HCT116 (cell line): ENCODE measurements at regions not wholly inside any gene's neighbourhood (a gene's known extent, or its start where the extent isn't known, plus 50 kb on each side); places are given as distances from the start of the nearest gene placed in this dataset.

Experiments
- POLR2A ChIP-seq: IDR thresholded peaks from 2 replicates; pipeline ENCODE4 v1.7.0; 2011; ENCODE audit warnings: borderline replicate concordance; ENCODE audit not compliant: insufficient read depth, insufficient read length; ENCODE audit errors: extremely low read depth
- POLR2AphosphoS5 ChIP-seq: IDR thresholded peaks from 2 replicates; pipeline ENCODE4 v1.6.1; 2011; ENCODE audit warnings: mild to moderate bottlenecking, low read depth, low read length, moderate library complexity
- YY1 ChIP-seq: IDR thresholded peaks from 2 replicates; pipeline ENCODE4 v1.6.1; 2011; ENCODE audit warnings: low read length, low read depth, moderate library complexity, mild to moderate bottlenecking; ENCODE audit not compliant: insufficient replicate concordance; ENCODE audit errors: extremely low read depth

DNA sequence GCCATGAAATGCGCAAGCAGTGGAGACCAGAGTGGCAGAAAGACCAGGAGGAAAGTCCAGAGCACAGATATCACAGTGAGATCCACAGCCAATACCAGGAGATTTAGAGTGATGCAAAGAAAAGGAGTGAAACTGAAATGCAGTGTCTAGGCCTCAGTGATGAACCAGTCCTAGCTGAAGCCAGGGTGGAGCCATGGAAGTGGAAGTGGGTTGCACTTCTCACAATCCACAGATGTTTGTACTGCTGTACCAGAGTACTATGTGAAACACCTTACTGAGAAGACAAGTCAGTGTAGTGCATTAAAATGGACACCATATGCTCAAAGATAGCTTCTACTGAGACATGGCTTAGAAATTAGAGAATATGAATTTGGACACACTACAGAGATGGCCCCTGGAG, 403.3 kb downstream of the HNRNPD start:
- no peak for TF ChIP-seq POLR2AphosphoS5
- TF ChIP-seq POLR2A, result no peak
- TF ChIP-seq YY1, result no peak
